ENCODE measurements at regions not wholly inside any gene's neighbourhood (a gene's known extent, or its start where the extent isn't known, plus 50 kb on each side); places are given as distances from the start of the nearest gene placed in this dataset.

DNA sequence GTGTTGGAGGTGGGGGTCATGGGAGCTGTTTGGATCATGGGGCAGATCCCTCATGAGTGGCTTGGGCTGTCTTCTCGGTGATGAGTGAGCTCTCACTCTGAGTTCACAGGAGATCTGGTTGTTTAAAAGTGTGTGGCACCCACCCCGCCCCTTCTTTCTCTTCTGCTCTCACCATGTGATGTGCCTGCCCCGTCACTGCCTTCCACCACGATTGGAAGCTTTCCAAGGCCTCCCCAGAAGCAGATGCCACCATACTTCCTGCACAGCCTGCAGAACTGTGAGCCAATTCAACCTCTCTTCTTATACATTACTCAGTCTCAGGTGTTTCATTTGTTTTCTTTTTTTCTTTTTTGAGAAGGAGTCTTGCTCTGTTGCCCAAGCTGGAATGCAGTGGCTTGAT, 170.0 kb downstream of the PTPN20 start:
- Histone ChIP-seq H3K9ac (ENCODE audit: control insufficient read depth, extremely low read depth, insufficient read depth, low read length) (no peak overlapping the region), H3K4me3 (ENCODE audit: control insufficient read depth in 2 of 3, extremely low read depth in 1 of 3, insufficient read depth in 2 of 3, low read depth in 1 of 3, low read length in 3 of 3) (no peak overlapping the region), H3K9me1 (ENCODE audit: control insufficient read depth, extremely low read depth, insufficient read depth, low read length) (no peaks in the 10 kb centered on the region), H3K27ac (ENCODE audit: control insufficient read depth, insufficient read depth, low read length) (no peak overlapping the region), H4K20me1 (ENCODE audit: control insufficient read depth, extremely low read depth, insufficient read depth, low read length) (no peaks in the 10 kb centered on the region), H2AFZ (ENCODE audit: control insufficient read depth, low read length) (no peak overlapping the region), H3K4me1 (ENCODE audit: control insufficient read depth, extremely low read depth, insufficient read depth, low read length) (no peaks in the 10 kb centered on the region), H3K79me2 (ENCODE audit: control insufficient read depth, insufficient read depth, low read length) (no peaks in the 10 kb centered on the region), H3K27me3 (ENCODE audit: control insufficient read depth, extremely low read depth, insufficient read depth, low read length) (no peaks in the 10 kb centered on the region), H3K36me3 (ENCODE audit: control insufficient read depth in 2 of 2, extremely low read depth in 1 of 2, insufficient read depth in 2 of 2, low read length in 2 of 2) (no peaks in the 10 kb centered on the region), H3K9me3 (ENCODE audit: control insufficient read depth, low read depth, low read length) (no peaks in the 10 kb centered on the region), H3K4me2 (ENCODE audit: control insufficient read depth, extremely low read depth, insufficient read depth, low read depth, low read length) (no peak overlapping the region)
- no peak for DNase-seq (ENCODE audit: low read depth, low spot score)
- TF ChIP-seq EZH2 (IDR thresholded peaks at IDR 0.05; ENCODE audit: low read length): no peak
- TF ChIP-seq, protein P1, sequence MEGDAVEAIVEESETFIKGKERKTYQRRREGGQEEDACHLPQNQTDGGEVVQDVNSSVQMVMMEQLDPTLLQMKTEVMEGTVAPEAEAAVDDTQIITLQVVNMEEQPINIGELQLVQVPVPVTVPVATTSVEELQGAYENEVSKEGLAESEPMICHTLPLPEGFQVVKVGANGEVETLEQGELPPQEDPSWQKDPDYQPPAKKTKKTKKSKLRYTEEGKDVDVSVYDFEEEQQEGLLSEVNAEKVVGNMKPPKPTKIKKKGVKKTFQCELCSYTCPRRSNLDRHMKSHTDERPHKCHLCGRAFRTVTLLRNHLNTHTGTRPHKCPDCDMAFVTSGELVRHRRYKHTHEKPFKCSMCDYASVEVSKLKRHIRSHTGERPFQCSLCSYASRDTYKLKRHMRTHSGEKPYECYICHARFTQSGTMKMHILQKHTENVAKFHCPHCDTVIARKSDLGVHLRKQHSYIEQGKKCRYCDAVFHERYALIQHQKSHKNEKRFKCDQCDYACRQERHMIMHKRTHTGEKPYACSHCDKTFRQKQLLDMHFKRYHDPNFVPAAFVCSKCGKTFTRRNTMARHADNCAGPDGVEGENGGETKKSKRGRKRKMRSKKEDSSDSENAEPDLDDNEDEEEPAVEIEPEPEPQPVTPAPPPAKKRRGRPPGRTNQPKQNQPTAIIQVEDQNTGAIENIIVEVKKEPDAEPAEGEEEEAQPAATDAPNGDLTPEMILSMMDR (optimal IDR thresholded peaks at IDR 0.05 in 1 of 3, IDR thresholded peaks at IDR 0.05 in 1 of 3, conservative IDR thresholded peaks at IDR 0.05 in 1 of 3; ENCODE audit: extremely low read depth in 1 of 3, insufficient read depth in 2 of 3, low read length in 3 of 3): no peak
- dilution Hi-C loops (cut with MboI; ENCODE audit: extremely low pct_ligation_motif_present, low sequenced_read_pairs): no loop called here
- FAIRE-seq: no peak

DNA sequence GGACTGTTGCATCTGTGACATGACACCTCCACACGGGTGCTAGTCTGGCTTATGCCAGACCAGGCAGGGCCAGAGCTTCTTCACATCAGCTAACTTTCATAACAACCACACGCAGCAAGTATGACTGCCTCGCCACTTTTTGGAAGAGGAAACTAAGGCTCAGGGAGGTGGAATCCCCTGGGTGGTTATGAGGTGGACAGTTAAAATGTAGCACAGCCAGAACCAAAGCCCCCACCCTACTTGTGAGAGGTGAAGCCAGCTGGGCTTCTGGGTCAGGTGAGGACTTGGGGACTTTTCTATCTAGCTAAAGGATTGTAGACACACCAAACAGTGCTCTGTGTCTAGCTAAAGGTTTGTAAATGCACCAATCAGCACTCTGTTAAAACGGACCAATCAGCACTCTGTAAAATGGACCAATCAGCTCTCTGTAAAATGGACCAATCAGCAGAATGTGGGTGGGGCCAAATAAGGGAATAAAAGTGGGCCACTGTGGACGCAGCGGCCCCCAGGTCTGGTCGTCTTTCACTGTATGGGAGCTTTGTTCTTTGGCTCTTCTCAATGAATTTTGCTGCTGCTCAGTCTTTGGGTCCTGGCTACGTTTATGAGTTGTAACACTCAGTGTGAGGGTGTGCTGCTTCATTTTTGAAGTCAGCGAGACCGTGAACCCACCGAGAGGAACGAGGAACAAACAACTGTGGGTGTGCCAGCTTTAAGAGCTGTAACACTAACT, 171.0 kb downstream of the PTPN20 start:
- Histone ChIP-seq H3K9ac (ENCODE audit: control insufficient read depth, extremely low read depth, insufficient read depth, low read length) (no peak overlapping the region), H3K79me2 (ENCODE audit: control insufficient read depth, insufficient read depth, low read length) (no peaks in the 10 kb centered on the region), H3K27me3 (ENCODE audit: control insufficient read depth, extremely low read depth, insufficient read depth, low read length) (no peaks in the 10 kb centered on the region), H4K20me1 (ENCODE audit: control insufficient read depth, extremely low read depth, insufficient read depth, low read length) (no peaks in the 10 kb centered on the region), H3K27ac (ENCODE audit: control insufficient read depth, insufficient read depth, low read length) (no peak overlapping the region), H2AFZ (ENCODE audit: control insufficient read depth, low read length) (no peak overlapping the region), H3K9me3 (ENCODE audit: control insufficient read depth, low read depth, low read length) (no peaks in the 10 kb centered on the region), H3K4me3 (ENCODE audit: control insufficient read depth in 2 of 3, extremely low read depth in 1 of 3, insufficient read depth in 2 of 3, low read depth in 1 of 3, low read length in 3 of 3) (no peak overlapping the region), H3K9me1 (ENCODE audit: control insufficient read depth, extremely low read depth, insufficient read depth, low read length) (no peaks in the 10 kb centered on the region), H3K4me2 (ENCODE audit: control insufficient read depth, extremely low read depth, insufficient read depth, low read depth, low read length) (no peak overlapping the region), H3K4me1 (ENCODE audit: control insufficient read depth, extremely low read depth, insufficient read depth, low read length) (no peaks in the 10 kb centered on the region), H3K36me3 (ENCODE audit: control insufficient read depth in 2 of 2, extremely low read depth in 1 of 2, insufficient read depth in 2 of 2, low read length in 2 of 2) (no peaks in the 10 kb centered on the region)
- DNase-seq (ENCODE audit: low read depth, low spot score) (no peak), FAIRE-seq (no peak)
- TF ChIP-seq, protein P1 (optimal IDR thresholded peaks at IDR 0.05 in 1 of 3, IDR thresholded peaks at IDR 0.05 in 1 of 3, conservative IDR thresholded peaks at IDR 0.05 in 1 of 3; ENCODE audit: extremely low read depth in 1 of 3, insufficient read depth in 2 of 3, low read length in 3 of 3): no peak
- TF ChIP-seq EZH2 (IDR thresholded peaks at IDR 0.05; ENCODE audit: low read length): no peak
- dilution Hi-C loops (cut with MboI; ENCODE audit: extremely low pct_ligation_motif_present, low sequenced_read_pairs): no loop called here
